Calu3 (cell line): ENCODE measurements at regions not wholly inside any gene's neighbourhood (a gene's known extent, or its start where the extent isn't known, plus 50 kb on each side); places are given as distances from the start of the nearest gene placed in this dataset.

Experiments
- BruUV-seq: library from RNA; stranded (reverse); fragments of 400-500 nt; replicated peaks from 2 replicates; lab custom pipeline; 2021; lab: Mats Ljungman, UMichigan
- CTCF ChIA-PET: fragments of 300-600 bp; sonication (Branson Sonifier 250); formaldehyde crosslinking; loops from one replicate; lab custom pipeline; 2022; ENCODE audit warnings: antibody characterized with exemption; lab: Charles Lee
- DNase-seq: peaks from one replicate; pipeline ENCODE4 v3.0.0; 2022
- H3K27ac Mint-ChIP-seq: one replicate; pipeline ENCODE4 v1.8.0; 2022; ENCODE audit warnings: mixed read lengths; ENCODE audit not compliant: unreplicated experiment
- H3K27me3 Mint-ChIP-seq: one replicate; pipeline ENCODE4 v1.8.0; 2022; ENCODE audit warnings: mixed read lengths; ENCODE audit not compliant: unreplicated experiment
- H3K36me3 Mint-ChIP-seq: one replicate; pipeline ENCODE4 v1.8.0; 2022; ENCODE audit warnings: mild to moderate bottlenecking, moderate library complexity, mixed read lengths; ENCODE audit not compliant: insufficient read depth, unreplicated experiment
- H3K4me1 Mint-ChIP-seq: one replicate; pipeline ENCODE4 v1.8.0; 2022; ENCODE audit warnings: mild to moderate bottlenecking, low read depth, mixed read lengths; ENCODE audit not compliant: unreplicated experiment
- H3K4me3 Mint-ChIP-seq: one replicate; pipeline ENCODE4 v1.8.0; 2022; ENCODE audit warnings: mild to moderate bottlenecking, low read depth, moderate library complexity, mixed read lengths; ENCODE audit not compliant: unreplicated experiment
- H3K9me3 Mint-ChIP-seq: one replicate; pipeline ENCODE4 v1.8.0; 2022; ENCODE audit warnings: low read depth, mixed read lengths; ENCODE audit not compliant: unreplicated experiment
- intact Hi-C: fragments of 100-400 bp; cut with micrococcal nuclease; formaldehyde crosslinking; loops from one replicate; pipeline ENCODE4 v1.10.0; 2022; ENCODE audit not compliant: unreplicated experiment
- TF ChIP-seq, protein P1 (sequence below): fragments of 200-600 bp; IDR thresholded peaks from one replicate; pipeline ENCODE4 v1.8.0; 2022; ENCODE audit warnings: antibody characterized with exemption; ENCODE audit not compliant: unreplicated experiment

DNA sequence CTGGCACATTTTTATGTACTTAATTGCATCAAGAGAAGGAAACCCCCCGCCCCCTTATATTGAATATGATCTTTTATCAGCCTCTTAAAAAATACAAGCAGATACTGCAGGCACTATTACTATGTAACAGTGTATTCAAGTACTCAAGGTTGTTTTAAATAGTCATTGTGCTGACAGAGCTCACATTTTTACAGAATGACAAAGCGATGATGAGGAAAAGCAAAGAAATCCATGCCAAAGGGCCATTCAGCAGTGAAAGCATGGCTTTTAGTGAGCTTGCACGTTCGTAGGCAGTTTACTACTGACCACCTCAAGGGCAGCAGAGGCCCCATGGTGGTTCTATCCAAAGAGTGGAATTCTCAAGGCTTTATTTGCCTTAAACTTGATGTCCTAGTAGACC is 146.8 kb downstream of the RPS12 start:
- TF ChIP-seq, protein P1, sequence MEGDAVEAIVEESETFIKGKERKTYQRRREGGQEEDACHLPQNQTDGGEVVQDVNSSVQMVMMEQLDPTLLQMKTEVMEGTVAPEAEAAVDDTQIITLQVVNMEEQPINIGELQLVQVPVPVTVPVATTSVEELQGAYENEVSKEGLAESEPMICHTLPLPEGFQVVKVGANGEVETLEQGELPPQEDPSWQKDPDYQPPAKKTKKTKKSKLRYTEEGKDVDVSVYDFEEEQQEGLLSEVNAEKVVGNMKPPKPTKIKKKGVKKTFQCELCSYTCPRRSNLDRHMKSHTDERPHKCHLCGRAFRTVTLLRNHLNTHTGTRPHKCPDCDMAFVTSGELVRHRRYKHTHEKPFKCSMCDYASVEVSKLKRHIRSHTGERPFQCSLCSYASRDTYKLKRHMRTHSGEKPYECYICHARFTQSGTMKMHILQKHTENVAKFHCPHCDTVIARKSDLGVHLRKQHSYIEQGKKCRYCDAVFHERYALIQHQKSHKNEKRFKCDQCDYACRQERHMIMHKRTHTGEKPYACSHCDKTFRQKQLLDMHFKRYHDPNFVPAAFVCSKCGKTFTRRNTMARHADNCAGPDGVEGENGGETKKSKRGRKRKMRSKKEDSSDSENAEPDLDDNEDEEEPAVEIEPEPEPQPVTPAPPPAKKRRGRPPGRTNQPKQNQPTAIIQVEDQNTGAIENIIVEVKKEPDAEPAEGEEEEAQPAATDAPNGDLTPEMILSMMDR: no peak
- Mint-ChIP-seq H3K27ac (no peak overlapping the region), H3K27me3 (peaks cover 18% of the 10 kb centered on the region), H3K4me1 (peaks cover 43% of the 10 kb centered on the region), H3K4me3 (peak overlapping the region; percentile 27), H3K9me3 (no peaks in the 10 kb centered on the region), H3K36me3 (peaks cover 4% of the 10 kb centered on the region)
- peak; percentile 7 for DNase-seq
- no TSS peak for BruUV-seq
- intact Hi-C loops: loop anchor here (2.0 to 5.0 kb wide), 5 partner anchors 24 to 281 kb away; partner anchors contain the start of gene EYA4
- CTCF ChIA-PET: interaction anchor here (0.6 to 1.5 kb wide), 5 partner anchors 24 to 1526 kb away, joined by 3 to 8 read pairs (median 3); no protein-coding TSS in a partner anchor

DNA sequence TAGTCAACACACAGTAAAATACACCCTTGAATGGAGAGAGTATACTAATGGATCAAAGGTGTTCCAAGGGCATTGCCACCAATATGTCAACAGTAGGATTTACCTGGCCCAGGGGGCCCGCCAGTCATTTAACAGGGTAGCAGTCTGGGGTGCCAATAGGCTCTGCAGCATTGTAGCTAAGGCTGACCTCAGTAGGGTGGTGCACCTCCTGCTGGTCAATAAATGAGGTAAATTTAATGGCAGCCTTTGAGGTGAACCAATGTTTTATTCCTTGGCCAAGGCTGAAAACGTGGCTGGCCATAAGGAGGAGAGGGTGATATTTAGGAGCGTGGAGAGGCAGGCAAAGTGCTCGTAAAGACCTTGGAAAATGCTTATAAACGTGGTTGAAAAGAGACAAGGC is 147.2 kb downstream of the RPS12 start:
- no peak for DNase-seq
- TF ChIP-seq, protein P1: no peak
- intact Hi-C loops: loop anchor here (2.0 to 5.0 kb wide), 8 partner anchors 25 to 591 kb away; partner anchors contain the start of gene EYA4
- CTCF ChIA-PET: interaction anchor here (0.6 to 1.5 kb wide), 5 partner anchors 24 to 1526 kb away, joined by 3 to 8 read pairs (median 3); no protein-coding TSS in a partner anchor
- no peaks in the 10 kb centered on the region for H3K9me3 Mint-ChIP-seq
- no peak overlapping the region for H3K4me3 Mint-ChIP-seq
- H3K27me3 Mint-ChIP-seq: peaks cover 18% of the 10 kb centered on the region
- H3K36me3 Mint-ChIP-seq: peaks cover 4% of the 10 kb centered on the region
- no peak overlapping the region for H3K27ac Mint-ChIP-seq
- H3K4me1 Mint-ChIP-seq: peaks cover 43% of the 10 kb centered on the region
- no TSS peak for BruUV-seq

DNA sequence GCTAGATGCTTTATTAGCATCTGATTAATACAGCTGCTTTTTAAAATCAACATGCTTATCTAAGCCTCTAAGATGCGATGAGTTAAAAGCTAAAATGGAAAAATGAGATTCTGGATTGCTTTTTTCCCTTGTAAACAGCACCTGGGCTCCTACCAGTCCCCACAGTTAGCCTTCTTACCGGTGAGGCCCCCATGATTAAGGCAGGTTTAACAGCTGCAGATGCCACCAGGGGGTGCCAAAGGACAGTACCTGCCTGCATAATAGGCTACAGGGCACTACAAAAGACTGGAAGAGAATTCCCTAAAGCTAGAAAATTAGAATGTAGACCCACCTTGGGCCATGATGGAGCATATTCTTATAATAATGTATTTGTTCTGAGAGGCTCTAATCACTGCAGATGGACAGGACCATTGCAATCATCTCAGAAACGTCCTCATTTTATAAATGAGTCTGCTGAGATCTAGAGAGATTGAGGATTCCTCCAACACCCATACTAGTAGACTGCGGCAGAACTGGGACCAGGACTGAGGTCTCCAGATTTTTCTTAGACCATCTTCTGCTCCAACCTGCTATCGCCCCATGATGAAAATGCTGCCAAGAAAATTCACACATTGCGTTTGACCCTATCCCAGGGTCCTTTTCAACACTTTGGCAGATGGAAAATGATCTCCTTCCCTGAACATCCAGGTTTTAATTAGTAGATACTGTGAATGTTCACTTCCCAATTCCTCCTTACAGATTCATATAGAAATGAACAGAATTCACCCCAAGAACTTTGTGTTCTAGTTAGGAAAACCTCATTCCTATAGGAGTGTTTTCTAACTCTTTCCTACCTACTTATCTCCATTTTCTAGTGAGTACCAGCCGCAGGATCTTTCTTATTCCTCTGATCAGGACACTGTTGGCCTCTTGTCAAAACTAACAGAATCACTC is 148.8 kb downstream of the RPS12 start:
- TF ChIP-seq, protein P1: peak; percentile 87
- no TSS peak for BruUV-seq
- Mint-ChIP-seq H3K9me3 (no peaks in the 10 kb centered on the region), H3K27me3 (peaks cover 6% of the 10 kb centered on the region), H3K4me1 (peaks cover 43% of the 10 kb centered on the region), H3K36me3 (peaks cover 4% of the 10 kb centered on the region), H3K4me3 (no peak overlapping the region), H3K27ac (no peak overlapping the region)
- intact Hi-C loops: loop anchor here (2.0 to 5.0 kb wide), 5 partner anchors 78 to 590 kb away; partner anchors contain the start of gene EYA4
- CTCF ChIA-PET: interaction anchor here (0.9 to 2.2 kb wide), 9 partner anchors 9 to 589 kb away, joined by 3 to 6 read pairs (median 3); partner anchors contain the start of gene EYA4
- peak; percentile 89 for DNase-seq

DNA sequence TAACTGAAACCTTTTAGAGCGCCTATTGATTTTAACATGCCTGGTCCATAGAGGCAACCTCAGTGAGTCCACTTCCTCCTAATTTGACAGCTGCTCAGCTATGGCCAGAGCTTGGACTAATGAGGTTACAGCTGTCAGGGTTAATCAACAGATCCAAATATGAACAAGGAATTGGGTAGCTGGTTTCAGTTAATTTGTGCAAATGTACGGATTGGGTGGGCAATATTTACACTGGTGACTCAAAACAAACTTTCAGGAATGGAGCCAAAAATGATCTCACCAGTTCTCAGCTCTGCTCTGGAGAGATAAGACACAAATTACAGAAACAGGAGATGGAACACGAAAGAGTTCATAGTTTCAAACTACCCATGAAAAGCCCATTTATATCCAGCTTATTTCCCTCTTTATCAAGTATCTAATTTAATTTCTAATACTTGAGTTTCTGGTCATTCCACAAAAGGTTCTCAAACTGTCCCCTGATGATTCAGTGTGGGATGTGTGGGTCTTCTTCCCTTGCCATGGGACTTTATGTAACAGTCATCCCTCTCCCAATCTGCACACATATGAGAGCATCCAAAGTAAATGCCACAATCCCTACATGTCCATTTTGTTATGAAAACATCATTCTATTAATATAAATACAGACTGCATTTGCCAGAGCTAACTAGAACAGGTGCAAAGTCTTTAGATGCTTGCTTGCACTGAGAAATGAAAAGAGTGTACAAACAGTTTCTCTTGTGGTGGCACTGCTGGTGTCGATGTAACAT is 149.9 kb downstream of the RPS12 start:
- no TSS peak for BruUV-seq

More for the DNA sequence above, 149.9 kb downstream of the RPS12 start:
- Mint-ChIP-seq H3K4me1 (peaks cover 46% of the 10 kb centered on the region), H3K4me3 (peak overlapping the region; percentile 8), H3K27me3 (no peaks in the 10 kb centered on the region), H3K36me3 (peaks cover 4% of the 10 kb centered on the region), H3K9me3 (no peaks in the 10 kb centered on the region), H3K27ac (peak overlapping the region; percentile 9)
- TF ChIP-seq, protein P1: no peak
- DNase-seq: peak; percentile 41
- intact Hi-C loops: loop anchor here (5.0 kb wide), 2 partner anchors 223 to 278 kb away; partner anchors contain the start of gene EYA4
- CTCF ChIA-PET: interaction anchor here (0.6 to 2.2 kb wide), 7 partner anchors 128 to 588 kb away, joined by 3 to 5 read pairs (median 3); partner anchors contain the start of gene EYA4
